Amniotic epithelial cell (primary cell): ENCODE measurements at regions not wholly inside any gene's neighbourhood (a gene's known extent, or its start where the extent isn't known, plus 50 kb on each side); places are given as distances from the start of the nearest gene placed in this dataset.

ENCODE experiments used
- DNase-seq: peaks from one replicate; pipeline ENCODE4 v3.0.0-alpha.2; 2010; ENCODE audit warnings: low read depth

GRCh38 chr1:175865041-175865766 lies 121.8 kb upstream of the TNR start:
- DNase-seq: no peak

GRCh38 chr1:175864625-175865024 lies 121.2 kb upstream of the TNR start:
- no peak for DNase-seq

- DNase-seq: no peak
These were observed 120.8 kb upstream of the TNR start for GRCh38 chr1:175864183-175864582.

- DNase-seq: no peak
These were observed 120.1 kb upstream of the TNR start for GRCh38 chr1:175863299-175864050.

GRCh38 chr1:175862408-175862807 lies 119.0 kb upstream of the TNR start:
- no peak for DNase-seq

GRCh38 chr1:175861626-175862367 lies 118.4 kb upstream of the TNR start:
- no peak for DNase-seq

GRCh38 chr1:175857756-175858155 lies 114.4 kb upstream of the TNR start:
- DNase-seq: no peak

GRCh38 chr1:175853681-175854080 lies 110.3 kb upstream of the TNR start:
- DNase-seq: no peak

GRCh38 chr1:175851749-175852148 lies 108.4 kb upstream of the TNR start:
- DNase-seq: no peak

- DNase-seq: no peak
These were observed 104.9 kb upstream of the TNR start for GRCh38 chr1:175848329-175848728.

GRCh38 chr1:175845985-175846384 lies 102.6 kb upstream of the TNR start:
- no peak for DNase-seq

GRCh38 chr1:175845338-175845737 lies 101.9 kb upstream of the TNR start:
- DNase-seq: no peak

- DNase-seq: no peak
These were observed 101.5 kb upstream of the TNR start for GRCh38 chr1:175844877-175845276.

GRCh38 chr1:175842550-175842949 lies 99.2 kb upstream of the TNR start:
- DNase-seq: no peak

- no peak for DNase-seq
These were observed 98.4 kb upstream of the TNR start for GRCh38 chr1:175841738-175842187.

- no peak for DNase-seq
These were observed 97.4 kb upstream of the TNR start for GRCh38 chr1:175840787-175841186.

GRCh38 chr1:175839779-175840669 lies 96.6 kb upstream of the TNR start:
- peak; percentile 3 for DNase-seq

- DNase-seq: no peak
These were observed 91.2 kb upstream of the TNR start for GRCh38 chr1:175834597-175834996.

GRCh38 chr1:175833951-175834350 lies 90.6 kb upstream of the TNR start:
- DNase-seq: no peak

GRCh38 chr1:175833502-175833901 lies 90.1 kb upstream of the TNR start:
- DNase-seq: no peak

GRCh38 chr1:175830500-175830899 lies 87.1 kb upstream of the TNR start:
- no peak for DNase-seq

GRCh38 chr1:175829845-175830244 lies 86.5 kb upstream of the TNR start:
- DNase-seq: no peak
